Progenitor cell of endocrine pancreas (in vitro differentiated cells): ENCODE measurements at regions not wholly inside any gene's neighbourhood (a gene's known extent, or its start where the extent isn't known, plus 50 kb on each side); places are given as distances from the start of the nearest gene placed in this dataset.

Source experiments
- DNase-seq: peaks from one replicate; pipeline ENCODE4 v3.0.0; 2021; ENCODE audit warnings: low spot score; ENCODE audit not compliant: unreplicated experiment
- H3K27ac Mint-ChIP-seq: 2 replicates; pipeline ENCODE4 v1.8.0; 2021; ENCODE audit warnings: mild to moderate bottlenecking, moderate library complexity, mixed read lengths
- H3K27me3 Mint-ChIP-seq: 2 replicates; pipeline ENCODE4 v1.8.0; 2021; ENCODE audit warnings: mixed read lengths
- H3K36me3 Mint-ChIP-seq: 2 replicates; pipeline ENCODE4 v1.8.0; 2022; ENCODE audit warnings: mixed read lengths; ENCODE audit not compliant: insufficient read depth
- H3K4me1 Mint-ChIP-seq: 2 replicates; pipeline ENCODE4 v1.8.0; 2021; ENCODE audit warnings: low read depth, mixed read lengths
- H3K4me3 Mint-ChIP-seq: 2 replicates; pipeline ENCODE4 v1.8.0; 2021; ENCODE audit warnings: low read depth, mild to moderate bottlenecking, moderate library complexity, mixed read lengths
- H3K9me3 Mint-ChIP-seq: 2 replicates; pipeline ENCODE4 v1.8.0; 2021; ENCODE audit warnings: low read depth, mixed read lengths
- TF ChIP-seq, protein P1 (sequence below): fragments of 200-600 bp; sonication (generic); IDR thresholded peaks from one replicate; pipeline ENCODE4 v1.5.0; 2021; ENCODE audit warnings: antibody characterized with exemption, mild to moderate bottlenecking; ENCODE audit not compliant: unreplicated experiment

DNA sequence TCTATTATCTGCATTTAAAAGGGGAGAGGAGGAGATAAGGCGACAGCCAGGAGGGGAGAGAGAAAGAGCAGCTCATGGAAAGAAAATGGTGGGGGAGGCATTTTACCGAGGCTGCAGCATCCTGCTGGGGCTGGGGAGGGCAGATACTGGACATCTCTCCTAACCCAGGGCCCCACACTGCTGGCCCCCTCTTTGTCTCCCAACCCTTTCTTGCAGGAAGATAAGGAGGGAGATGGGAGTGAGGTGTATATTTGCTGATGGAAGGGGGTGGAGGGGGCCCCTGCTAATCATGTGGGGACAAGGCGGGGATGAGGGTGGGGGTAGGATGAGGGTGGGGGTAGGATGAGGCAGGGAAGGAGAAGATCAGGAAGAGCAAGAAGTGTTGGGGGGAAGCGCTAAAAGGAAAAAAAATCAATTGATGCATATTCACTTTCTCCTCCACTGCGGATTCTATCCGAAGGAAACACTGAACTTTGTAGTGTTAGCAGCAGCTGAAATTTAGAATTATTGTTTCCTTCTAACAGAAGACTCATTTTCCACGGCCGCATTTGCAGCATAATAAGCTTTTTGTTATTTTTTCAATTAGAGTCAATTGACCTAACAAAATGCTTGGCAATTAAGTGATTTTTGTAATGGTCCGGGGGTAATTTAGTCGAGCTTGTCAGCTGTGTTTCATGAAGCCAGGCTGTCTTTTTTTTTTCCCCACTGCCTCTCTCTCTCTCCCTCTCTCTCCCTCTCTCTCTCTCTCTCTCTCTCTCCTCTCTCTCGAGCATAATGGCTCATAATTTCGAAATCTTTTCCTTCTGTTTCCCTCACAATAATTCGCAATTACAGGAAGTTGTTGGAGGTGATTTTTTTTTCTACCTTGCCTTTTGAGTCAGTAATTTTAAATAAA, 1134.6 kb downstream of the BCL11B start:
- no peak for DNase-seq
- Mint-ChIP-seq H3K4me1 (peaks cover 32% of the 10 kb centered on the region), H3K9me3 (no peaks in the 10 kb centered on the region), H3K36me3 (no peaks in the 10 kb centered on the region), H3K27me3 (peaks cover 29% of the 10 kb centered on the region), H3K27ac (no peak overlapping the region), H3K4me3 (peak overlapping the region; percentile 20)
- TF ChIP-seq, protein P1, sequence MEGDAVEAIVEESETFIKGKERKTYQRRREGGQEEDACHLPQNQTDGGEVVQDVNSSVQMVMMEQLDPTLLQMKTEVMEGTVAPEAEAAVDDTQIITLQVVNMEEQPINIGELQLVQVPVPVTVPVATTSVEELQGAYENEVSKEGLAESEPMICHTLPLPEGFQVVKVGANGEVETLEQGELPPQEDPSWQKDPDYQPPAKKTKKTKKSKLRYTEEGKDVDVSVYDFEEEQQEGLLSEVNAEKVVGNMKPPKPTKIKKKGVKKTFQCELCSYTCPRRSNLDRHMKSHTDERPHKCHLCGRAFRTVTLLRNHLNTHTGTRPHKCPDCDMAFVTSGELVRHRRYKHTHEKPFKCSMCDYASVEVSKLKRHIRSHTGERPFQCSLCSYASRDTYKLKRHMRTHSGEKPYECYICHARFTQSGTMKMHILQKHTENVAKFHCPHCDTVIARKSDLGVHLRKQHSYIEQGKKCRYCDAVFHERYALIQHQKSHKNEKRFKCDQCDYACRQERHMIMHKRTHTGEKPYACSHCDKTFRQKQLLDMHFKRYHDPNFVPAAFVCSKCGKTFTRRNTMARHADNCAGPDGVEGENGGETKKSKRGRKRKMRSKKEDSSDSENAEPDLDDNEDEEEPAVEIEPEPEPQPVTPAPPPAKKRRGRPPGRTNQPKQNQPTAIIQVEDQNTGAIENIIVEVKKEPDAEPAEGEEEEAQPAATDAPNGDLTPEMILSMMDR, result no peak

DNA sequence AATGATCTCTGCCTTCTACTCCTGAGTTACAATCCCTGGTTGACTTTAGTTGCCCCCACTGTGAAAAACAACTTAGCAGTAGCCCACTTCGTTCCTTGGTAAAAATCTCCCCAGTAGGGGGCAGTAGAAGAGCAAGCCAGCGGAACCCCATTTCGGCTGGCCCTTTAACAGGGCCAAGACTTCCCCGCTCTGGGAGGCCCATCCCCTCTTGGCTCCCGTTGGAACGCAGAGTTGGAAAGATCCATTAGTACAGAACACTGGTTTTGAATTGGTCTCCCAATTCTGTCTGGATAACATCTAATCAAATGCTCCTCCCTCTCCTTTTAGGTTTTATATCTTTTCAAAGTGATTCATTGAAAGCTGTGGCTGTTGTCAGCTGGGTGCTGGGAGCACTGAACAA, 1133.3 kb downstream of the BCL11B start:
- no peak for DNase-seq
- peaks cover 29% of the 10 kb centered on the region for H3K27me3 Mint-ChIP-seq
- peaks cover 30% of the 10 kb centered on the region for H3K4me1 Mint-ChIP-seq
- no peak overlapping the region for H3K27ac Mint-ChIP-seq
- TF ChIP-seq, protein P1, result peak; percentile 68
- no peak overlapping the region for H3K4me3 Mint-ChIP-seq
- H3K9me3 Mint-ChIP-seq, result no peaks in the 10 kb centered on the region
- no peaks in the 10 kb centered on the region for H3K36me3 Mint-ChIP-seq

DNA sequence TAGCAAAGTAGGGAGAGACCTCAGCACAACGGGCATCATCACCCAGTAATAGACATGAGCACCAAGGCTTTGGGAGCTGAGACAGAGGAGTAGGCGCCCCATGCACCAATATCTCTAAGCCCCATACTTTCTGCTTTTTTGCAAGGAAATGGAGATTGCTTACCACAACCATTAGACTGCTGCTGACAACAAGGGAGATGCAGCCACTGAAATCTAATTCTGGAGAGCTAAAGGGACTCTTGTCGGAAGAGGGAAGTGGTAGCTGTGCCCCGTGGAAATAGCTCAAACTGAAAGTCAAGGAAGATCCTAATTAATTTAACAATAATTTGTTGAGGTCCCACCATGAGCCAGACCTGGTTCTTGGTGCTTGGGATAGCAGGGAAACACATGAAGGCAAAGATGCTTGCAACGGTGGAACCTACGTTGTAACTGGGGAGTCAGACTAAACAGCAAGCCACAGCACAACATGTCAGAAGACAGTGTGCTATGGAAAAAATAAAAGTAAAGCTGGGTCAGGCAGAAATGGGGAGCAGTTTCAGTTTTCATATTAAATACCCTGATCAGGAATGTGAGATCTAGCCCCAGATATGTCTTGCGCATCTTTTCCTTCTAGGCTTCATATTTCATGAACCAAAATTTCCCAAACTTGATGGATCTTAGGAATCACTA, 1131.0 kb downstream of the BCL11B start:
- H3K27ac Mint-ChIP-seq, result no peak overlapping the region
- H3K27me3 Mint-ChIP-seq, result peaks cover 28% of the 10 kb centered on the region
- H3K36me3 Mint-ChIP-seq, result no peaks in the 10 kb centered on the region
- H3K9me3 Mint-ChIP-seq, result no peaks in the 10 kb centered on the region
- DNase-seq, result no peak
- TF ChIP-seq, protein P1, result no peak
- H3K4me1 Mint-ChIP-seq, result peaks cover 24% of the 10 kb centered on the region
- H3K4me3 Mint-ChIP-seq, result no peak overlapping the region

DNA sequence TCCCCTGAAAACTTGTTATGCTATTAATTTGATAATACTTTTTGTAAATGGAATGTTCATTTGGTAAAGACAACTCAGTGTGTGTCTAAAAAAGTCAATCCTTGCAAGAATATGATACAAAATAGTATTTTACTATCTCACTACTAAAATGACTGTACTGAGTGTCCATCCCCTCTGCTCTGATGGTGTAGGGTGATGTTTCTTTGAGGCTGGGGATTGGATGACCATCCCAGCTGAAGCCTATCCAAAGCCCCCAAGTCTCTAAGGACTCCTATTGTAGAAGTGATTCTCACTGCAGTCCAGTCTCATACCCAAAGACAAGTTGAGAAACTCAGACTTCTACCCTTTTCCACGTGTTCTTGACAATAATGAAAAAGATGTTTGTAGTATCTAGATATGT, 1128.4 kb downstream of the BCL11B start:
- H3K27me3 Mint-ChIP-seq, result peaks cover 25% of the 10 kb centered on the region
- H3K27ac Mint-ChIP-seq, result no peak overlapping the region
- H3K4me1 Mint-ChIP-seq, result peaks cover 3% of the 10 kb centered on the region
- no peak overlapping the region for H3K4me3 Mint-ChIP-seq
- H3K9me3 Mint-ChIP-seq, result no peaks in the 10 kb centered on the region
- H3K36me3 Mint-ChIP-seq, result no peaks in the 10 kb centered on the region
- TF ChIP-seq, protein P1, result no peak
- no peak for DNase-seq

DNA sequence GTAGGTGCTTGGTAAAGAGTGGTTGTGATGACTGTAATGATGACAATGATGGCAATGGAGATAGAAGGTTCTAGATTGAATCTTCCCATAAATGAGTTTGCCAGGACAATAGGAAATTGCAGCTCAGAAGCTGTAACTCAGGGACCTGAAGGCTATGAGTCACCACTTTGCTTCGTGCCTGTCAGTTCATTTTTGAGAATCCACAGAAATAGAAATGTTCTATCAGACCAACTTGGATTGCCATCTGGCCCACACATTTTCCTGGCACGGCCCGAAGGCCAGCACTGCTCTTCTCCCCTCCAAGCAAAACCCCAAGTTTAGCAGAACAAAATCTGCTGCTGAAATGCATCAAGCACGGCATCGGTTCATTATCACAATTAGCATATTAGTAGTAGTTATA, 1127.0 kb downstream of the BCL11B start:
- peaks cover 22% of the 10 kb centered on the region for H3K27me3 Mint-ChIP-seq
- no peaks in the 10 kb centered on the region for H3K9me3 Mint-ChIP-seq
- TF ChIP-seq, protein P1, result no peak
- no peak for DNase-seq
- H3K27ac Mint-ChIP-seq, result no peak overlapping the region
- H3K36me3 Mint-ChIP-seq, result no peaks in the 10 kb centered on the region
- H3K4me1 Mint-ChIP-seq, result no peaks in the 10 kb centered on the region
- no peak overlapping the region for H3K4me3 Mint-ChIP-seq
